Skeletal muscle tissue (tissue), 3 donors: ENCODE measurements at regions not wholly inside any gene's neighbourhood (a gene's known extent, or its start where the extent isn't known, plus 50 kb on each side); places are given as distances from the start of the nearest gene placed in this dataset.

Experiments used
- H3K27ac ChIP-seq: one replicate; pipeline ENCODE4 v1.7.0; 2013; ENCODE audit warnings: mild to moderate bottlenecking, low read depth, low read length, inconsistent platforms
- H3K27me3 ChIP-seq, 3 donors: one replicate each; pipeline ENCODE4 v1.7.0; 2013; ENCODE audit warnings: low read length in 3 of 3; ENCODE audit not compliant: control insufficient read depth in 3 of 3, insufficient read depth in 3 of 3
- H3K36me3 ChIP-seq, 3 donors: one replicate each; pipeline ENCODE4 v1.7.0; 2013; ENCODE audit warnings: low read length in 3 of 3; ENCODE audit not compliant: control insufficient read depth in 3 of 3, insufficient read depth in 3 of 3
- H3K4me1 ChIP-seq, 3 donors: one replicate each; pipeline ENCODE4 v1.7.0; 2013; ENCODE audit warnings: low read length in 3 of 3, mild to moderate bottlenecking in 3 of 3; ENCODE audit not compliant: control insufficient read depth in 3 of 3, insufficient read depth in 3 of 3
- H3K4me3 ChIP-seq, 3 donors: one replicate each; pipeline ENCODE4 v1.7.0; 2013; ENCODE audit warnings: low read length in 3 of 3
- H3K9ac ChIP-seq, 3 donors: one replicate each; pipeline ENCODE4 v1.7.0; 2013; ENCODE audit warnings: low read length in 3 of 3, mild to moderate bottlenecking in 3 of 3, moderate library complexity in 2 of 3, low read depth in 1 of 3
- H3K9me3 ChIP-seq, 3 donors: one replicate each; pipeline ENCODE4 v1.7.0; 2013; ENCODE audit warnings: low read length in 3 of 3; ENCODE audit not compliant: control insufficient read depth in 3 of 3
- donor health status: Osteomylitis.

DNA sequence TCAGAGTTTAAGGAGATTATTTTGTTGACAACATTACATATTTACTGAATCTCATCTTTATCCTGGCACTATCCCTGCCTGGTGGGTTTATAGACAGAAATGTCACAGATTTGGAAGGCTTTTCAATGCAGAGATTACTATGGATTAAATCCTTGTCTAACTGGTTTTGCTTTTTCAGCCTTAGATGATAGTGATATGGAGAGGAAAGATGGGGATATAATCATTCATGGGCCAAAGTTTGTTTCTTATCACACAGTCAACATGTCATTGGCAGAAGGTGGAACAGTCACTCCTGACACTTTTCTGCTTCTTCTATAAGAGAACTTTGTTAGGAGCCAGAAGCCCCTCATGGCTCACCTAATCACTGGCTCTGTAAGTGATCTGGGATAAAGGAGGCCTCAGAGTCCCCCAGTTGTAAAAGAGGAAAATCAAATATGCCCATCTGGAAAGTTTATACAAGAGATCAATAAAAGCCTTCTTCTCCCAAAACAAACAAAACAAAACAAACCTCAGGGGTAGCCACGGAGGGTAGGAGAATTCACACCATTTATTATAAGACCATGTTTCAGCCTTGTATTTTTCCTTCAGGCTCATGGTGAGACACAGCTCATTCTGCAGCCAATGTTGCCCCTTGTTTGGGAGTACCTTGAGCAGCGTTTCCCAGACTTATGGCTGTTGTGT, 101.2 kb downstream of the PCSK1 start:
- H3K27me3 ChIP-seq, result no peaks in the 10 kb centered on the region
- H3K4me3 ChIP-seq, result no peak overlapping the region
- H3K4me1 ChIP-seq, result peaks cover 0 to 9% (median 2%) of the 10 kb centered on the region in 3 donors
- H3K36me3 ChIP-seq, result no peaks in the 10 kb centered on the region
- no peak overlapping the region for H3K9ac ChIP-seq
- no peaks in the 10 kb centered on the region for H3K9me3 ChIP-seq
- no peak overlapping the region for H3K27ac ChIP-seq

DNA sequence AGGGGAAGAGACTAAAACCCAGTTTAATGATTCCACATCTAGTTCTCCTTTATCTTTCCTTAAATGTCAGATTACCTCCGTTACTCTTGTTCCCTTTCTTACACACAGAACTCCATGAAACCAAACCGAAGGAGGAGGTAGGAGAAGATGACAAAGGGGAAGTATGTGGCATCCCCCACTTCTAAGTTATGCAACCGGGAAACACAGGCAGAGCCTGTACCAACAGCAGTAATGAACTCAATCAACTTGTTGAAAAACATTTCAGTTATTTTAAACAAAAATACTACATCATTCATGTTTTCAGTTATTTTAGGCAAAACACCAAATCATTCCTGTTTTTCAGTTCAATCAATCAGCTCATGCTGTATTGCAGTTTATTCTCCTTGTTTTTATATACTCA, 101.8 kb downstream of the PCSK1 start:
- Histone ChIP-seq H3K9me3 (no peaks in the 10 kb centered on the region), H3K9ac (no peak overlapping the region), H3K27me3 (no peaks in the 10 kb centered on the region), H3K4me1 (peaks cover 0 to 5% (median 0%) of the 10 kb centered on the region in 3 donors), H3K36me3 (no peaks in the 10 kb centered on the region), H3K4me3 (no peak overlapping the region), H3K27ac (no peak overlapping the region)

DNA sequence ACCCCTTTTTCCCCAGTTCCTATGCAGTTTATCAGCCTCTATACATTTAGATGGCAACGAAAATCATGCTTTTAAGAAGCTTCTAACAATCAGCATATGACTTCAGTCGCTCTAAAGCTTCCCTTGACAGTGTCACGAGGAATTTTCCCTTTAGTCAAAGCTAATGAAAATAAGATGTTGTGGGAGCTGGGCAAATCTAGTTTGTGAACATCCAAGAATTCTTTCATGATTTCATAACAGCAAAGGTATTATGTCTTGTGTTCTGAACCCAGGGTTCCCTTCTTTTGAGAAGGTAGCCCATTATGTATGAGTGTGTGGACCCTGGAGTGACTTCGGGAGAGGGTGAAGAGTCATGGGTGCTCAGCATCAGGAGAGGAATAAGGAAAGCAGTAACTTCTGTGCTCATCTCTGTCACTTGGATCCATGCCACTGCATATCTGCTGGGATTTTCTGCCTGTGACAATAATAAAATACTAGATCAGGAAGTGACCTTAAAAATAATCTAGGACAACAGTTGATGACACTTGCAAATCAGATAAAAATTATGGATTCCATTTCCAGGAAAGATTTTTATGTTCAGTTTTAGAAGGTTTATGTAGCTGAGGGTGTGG, 102.4 kb downstream of the PCSK1 start:
- H3K4me3 ChIP-seq, result no peak overlapping the region
- no peak overlapping the region for H3K9ac ChIP-seq
- no peak overlapping the region for H3K27ac ChIP-seq
- no peaks in the 10 kb centered on the region for H3K4me1 ChIP-seq
- no peaks in the 10 kb centered on the region for H3K36me3 ChIP-seq
- no peaks in the 10 kb centered on the region for H3K27me3 ChIP-seq
- no peaks in the 10 kb centered on the region for H3K9me3 ChIP-seq

DNA sequence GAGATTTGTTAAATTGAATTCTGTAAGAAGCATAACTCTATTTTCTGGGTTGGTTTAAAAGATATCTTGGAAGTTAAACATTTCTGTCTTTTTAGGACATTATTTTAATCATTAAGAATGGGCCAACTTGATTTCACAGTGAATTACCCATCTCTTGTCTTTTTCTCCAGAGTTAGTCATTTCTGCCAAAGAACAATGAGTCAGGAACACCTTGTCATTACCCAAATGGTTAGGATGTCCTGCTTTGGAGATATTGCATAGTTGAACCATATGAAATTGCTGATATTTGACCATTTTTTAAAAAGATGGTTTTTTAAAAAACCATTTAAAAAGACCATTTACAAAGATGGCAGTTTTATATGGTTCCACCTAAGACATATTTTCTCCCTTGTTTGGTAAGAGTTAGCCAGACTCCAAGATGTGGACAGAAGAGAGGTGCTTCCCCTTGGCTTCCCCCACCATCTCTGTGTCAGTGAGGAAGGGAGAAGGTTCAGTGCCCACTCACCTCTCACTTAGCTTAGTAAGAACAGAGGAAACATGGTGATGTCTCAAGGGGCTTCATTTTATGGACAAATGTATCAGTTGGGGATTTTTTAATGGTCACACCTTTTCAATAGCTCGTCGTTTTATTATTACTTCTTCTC, 103.0 kb downstream of the PCSK1 start:
- Histone ChIP-seq H3K27ac (no peak overlapping the region), H3K27me3 (no peaks in the 10 kb centered on the region), H3K4me1 (no peaks in the 10 kb centered on the region), H3K4me3 (no peak overlapping the region), H3K36me3 (no peaks in the 10 kb centered on the region), H3K9me3 (no peaks in the 10 kb centered on the region), H3K9ac (no peak overlapping the region)

DNA sequence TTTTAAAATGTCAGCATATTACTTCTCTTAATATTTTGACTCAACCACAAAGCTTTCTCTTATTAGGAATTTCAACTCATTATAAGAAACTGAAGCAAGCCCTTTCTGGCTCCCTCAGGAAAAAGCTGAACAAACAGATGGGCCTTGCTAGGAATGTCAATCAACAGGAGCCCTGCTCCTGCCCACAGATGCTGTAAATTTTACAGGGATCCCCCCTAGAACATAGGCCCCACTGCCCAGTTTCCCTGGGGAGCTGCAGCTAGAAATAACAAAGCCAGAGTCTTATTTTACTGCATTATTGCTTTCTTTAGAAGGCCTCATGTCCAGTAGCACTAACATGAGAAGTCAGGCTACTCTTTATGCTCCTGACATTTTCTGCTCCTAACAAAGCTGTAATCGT, 103.8 kb downstream of the PCSK1 start:
- no peak overlapping the region for H3K9ac ChIP-seq
- no peaks in the 10 kb centered on the region for H3K36me3 ChIP-seq

DNA sequence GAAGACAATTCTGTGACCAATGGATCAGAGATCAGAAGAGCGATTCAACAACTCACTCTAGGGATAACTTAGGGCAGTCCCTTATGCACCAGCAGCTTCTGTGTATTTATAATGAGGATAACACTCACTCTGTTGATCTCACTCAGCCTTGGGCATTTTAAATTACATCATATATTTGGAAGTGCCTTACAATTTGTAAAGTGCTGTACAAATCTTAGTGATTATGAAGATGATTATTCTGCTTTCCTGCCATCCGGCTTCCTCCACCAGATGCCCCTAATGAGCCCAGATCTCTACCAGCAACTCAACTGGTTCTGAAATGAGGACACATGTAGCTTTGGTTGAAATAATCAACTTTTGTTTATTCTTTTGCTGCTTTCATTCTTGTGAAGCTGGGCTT, 105.3 kb downstream of the PCSK1 start:
- Histone ChIP-seq H3K36me3 (no peaks in the 10 kb centered on the region), H3K9ac (no peak overlapping the region), H3K27ac (no peak overlapping the region), H3K4me3 (no peak overlapping the region), H3K27me3 (no peaks in the 10 kb centered on the region), H3K4me1 (no peaks in the 10 kb centered on the region), H3K9me3 (no peaks in the 10 kb centered on the region)

More for the DNA sequence above, 103.8 kb downstream of the PCSK1 start:
- H3K4me1 ChIP-seq, result no peaks in the 10 kb centered on the region
- H3K27me3 ChIP-seq, result no peaks in the 10 kb centered on the region
- H3K9me3 ChIP-seq, result no peaks in the 10 kb centered on the region
- no peak overlapping the region for H3K27ac ChIP-seq
- H3K4me3 ChIP-seq, result no peak overlapping the region

DNA sequence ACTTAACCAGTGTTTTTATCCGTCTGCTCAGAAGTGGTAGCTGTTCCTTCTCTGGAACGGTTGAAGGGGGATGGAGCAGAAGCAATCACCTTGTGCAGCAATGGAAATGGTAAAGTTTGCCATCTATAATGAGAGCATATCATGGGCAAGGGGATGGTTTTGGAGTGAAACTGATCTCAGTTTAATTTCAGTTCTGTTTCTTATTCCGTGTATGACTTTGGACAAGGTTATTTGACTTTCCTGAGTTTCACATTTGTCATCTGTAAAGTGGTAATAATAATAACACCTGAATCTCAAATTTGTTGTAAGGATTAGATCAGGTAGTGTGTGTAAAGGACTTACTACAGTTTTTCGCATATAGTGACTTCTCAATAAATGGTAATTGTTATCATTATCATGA, 106.1 kb downstream of the PCSK1 start:
- H3K27me3 ChIP-seq, result no peaks in the 10 kb centered on the region
- no peak overlapping the region for H3K27ac ChIP-seq
- no peaks in the 10 kb centered on the region for H3K9me3 ChIP-seq
- no peaks in the 10 kb centered on the region for H3K4me1 ChIP-seq
- H3K9ac ChIP-seq, result no peak overlapping the region
- H3K4me3 ChIP-seq, result no peak overlapping the region
- no peaks in the 10 kb centered on the region for H3K36me3 ChIP-seq

DNA sequence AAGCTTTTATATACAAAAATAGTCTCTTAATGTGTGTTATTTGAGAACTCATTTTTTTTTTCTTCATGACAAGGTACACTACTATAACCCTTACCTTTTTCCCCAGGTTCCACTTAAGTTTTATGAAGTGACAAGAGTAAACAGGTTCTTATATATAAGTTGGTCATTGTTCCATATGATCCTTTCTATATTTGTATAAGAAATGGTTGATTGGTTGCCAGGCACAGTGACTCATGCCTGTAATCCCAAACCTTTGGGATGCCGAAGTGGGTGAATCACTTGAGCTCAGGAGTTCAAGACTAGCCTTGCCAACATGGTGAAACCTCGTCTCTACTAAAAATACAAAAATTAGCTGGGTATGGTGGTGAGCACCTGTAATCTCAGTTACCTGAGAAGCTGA, 108.3 kb downstream of the PCSK1 start:
- H3K9ac ChIP-seq, result no peak overlapping the region
- no peak overlapping the region for H3K4me3 ChIP-seq
- no peaks in the 10 kb centered on the region for H3K9me3 ChIP-seq
- H3K27ac ChIP-seq, result no peak overlapping the region
- no peaks in the 10 kb centered on the region for H3K4me1 ChIP-seq
- H3K27me3 ChIP-seq, result no peaks in the 10 kb centered on the region
- H3K36me3 ChIP-seq, result no peaks in the 10 kb centered on the region

DNA sequence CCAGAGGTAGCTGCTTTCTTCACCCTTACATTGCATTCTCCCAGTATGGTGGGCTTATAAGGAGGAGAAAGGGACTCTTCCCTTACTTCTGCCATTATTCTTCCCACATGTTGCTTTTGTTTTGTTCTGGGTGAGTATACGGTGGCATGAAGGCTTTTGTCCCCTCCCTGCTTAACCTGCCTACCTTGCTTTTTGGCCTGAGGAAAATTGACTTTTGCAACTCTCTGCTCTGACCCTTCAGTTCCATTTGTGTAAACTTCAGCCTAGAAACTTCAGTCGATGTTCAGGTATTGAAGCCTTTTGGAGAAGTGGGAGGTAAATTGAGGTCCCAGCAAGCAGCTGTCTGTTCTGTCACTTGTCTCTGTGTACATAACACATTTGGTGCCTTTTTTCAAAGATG, 110.2 kb downstream of the PCSK1 start:
- H3K9me3 ChIP-seq, result no peaks in the 10 kb centered on the region
- H3K36me3 ChIP-seq, result no peaks in the 10 kb centered on the region
- H3K4me3 ChIP-seq, result no peak overlapping the region
- H3K27ac ChIP-seq, result no peak overlapping the region
- H3K9ac ChIP-seq, result no peak overlapping the region
- H3K27me3 ChIP-seq, result no peaks in the 10 kb centered on the region
- peaks cover 0 to 4% (median 3%) of the 10 kb centered on the region in 3 donors for H3K4me1 ChIP-seq

DNA sequence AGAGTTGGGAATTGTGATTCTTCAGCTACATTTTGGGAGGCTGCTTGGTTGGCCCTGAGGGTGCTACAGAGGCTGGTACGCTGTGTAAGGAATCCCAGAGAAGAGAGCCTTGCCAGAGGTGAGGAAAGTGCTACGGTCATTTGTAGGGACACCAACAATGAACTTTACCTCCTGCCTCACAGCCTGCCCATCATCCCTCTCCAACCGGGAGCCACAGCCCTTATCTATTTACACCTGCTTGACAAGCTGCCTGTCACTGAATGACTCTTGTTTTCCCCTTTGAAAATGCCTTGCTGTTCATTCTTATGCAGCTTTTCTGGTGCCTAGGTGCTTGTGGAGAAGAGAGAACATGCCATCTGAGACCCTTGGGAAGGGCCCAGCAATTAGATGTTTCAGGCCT, 110.8 kb downstream of the PCSK1 start:
- no peaks in the 10 kb centered on the region for H3K27me3 ChIP-seq
- no peak overlapping the region for H3K4me3 ChIP-seq
- H3K27ac ChIP-seq, result no peak overlapping the region
- H3K4me1 ChIP-seq, result peaks cover 0 to 4% (median 3%) of the 10 kb centered on the region in 3 donors
- H3K9me3 ChIP-seq, result no peaks in the 10 kb centered on the region
- no peak overlapping the region for H3K9ac ChIP-seq
- no peaks in the 10 kb centered on the region for H3K36me3 ChIP-seq
